Uterus (tissue), 2 donors: ENCODE measurements at regions not wholly inside any gene's neighbourhood (a gene's known extent, or its start where the extent isn't known, plus 50 kb on each side); places are given as distances from the start of the nearest gene placed in this dataset.

ENCODE experiments used
- POLR2A ChIP-seq, 2 donors: fragments of 450-650 bp; IDR thresholded peaks; one replicate each; pipeline ENCODE4 v1.6.1; 2016; ENCODE audit warnings: antibody characterized with exemption in 2 of 2, mild to moderate bottlenecking in 1 of 2, moderate library complexity in 1 of 2
- TF ChIP-seq, protein P1 (sequence below), 4 experiments: fragments of 200-600 bp in 2 of 4; fragments of 450-650 bp in 2 of 4; sonication (generic) in 2 of 4; IDR thresholded peaks; one replicate each; pipeline ENCODE4 v1.5.1; 2016 to 2019; ENCODE audit warnings: antibody characterized with exemption in 4 of 4, mild to moderate bottlenecking in 2 of 4, moderate library complexity in 1 of 4

DNA sequence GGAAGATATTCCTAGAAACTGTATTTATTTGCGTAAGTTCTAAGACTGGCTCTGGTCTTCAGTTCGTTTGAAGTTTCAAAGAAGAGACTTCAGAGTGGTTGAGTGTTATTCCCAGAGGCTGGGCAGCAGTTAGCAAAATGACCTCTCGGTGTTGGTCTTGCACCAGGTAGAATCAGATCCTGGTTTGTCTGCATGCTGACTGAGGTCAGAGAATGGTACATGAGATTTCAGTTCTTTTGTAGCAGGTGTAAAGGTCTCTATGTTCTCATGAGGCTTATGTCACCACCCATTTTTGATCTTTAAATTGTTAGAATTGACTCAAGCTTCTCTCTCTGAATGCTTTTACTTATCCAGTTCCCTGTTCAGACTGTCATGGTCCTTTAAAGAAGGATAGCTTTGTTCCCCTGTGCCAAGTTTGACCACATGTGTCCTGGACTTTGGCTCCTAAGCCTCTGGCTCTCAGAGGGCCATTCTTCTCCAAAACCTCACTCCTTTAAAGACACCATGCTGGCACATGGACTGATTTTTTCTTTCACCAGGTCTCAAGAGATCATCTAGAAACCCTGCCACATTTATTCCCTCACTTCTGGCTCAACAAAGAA lies 355.8 kb upstream of the BOD1L1 start:
- TF ChIP-seq, protein P1, sequence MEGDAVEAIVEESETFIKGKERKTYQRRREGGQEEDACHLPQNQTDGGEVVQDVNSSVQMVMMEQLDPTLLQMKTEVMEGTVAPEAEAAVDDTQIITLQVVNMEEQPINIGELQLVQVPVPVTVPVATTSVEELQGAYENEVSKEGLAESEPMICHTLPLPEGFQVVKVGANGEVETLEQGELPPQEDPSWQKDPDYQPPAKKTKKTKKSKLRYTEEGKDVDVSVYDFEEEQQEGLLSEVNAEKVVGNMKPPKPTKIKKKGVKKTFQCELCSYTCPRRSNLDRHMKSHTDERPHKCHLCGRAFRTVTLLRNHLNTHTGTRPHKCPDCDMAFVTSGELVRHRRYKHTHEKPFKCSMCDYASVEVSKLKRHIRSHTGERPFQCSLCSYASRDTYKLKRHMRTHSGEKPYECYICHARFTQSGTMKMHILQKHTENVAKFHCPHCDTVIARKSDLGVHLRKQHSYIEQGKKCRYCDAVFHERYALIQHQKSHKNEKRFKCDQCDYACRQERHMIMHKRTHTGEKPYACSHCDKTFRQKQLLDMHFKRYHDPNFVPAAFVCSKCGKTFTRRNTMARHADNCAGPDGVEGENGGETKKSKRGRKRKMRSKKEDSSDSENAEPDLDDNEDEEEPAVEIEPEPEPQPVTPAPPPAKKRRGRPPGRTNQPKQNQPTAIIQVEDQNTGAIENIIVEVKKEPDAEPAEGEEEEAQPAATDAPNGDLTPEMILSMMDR (IDR thresholded peaks at IDR 0.05), result no peak
- no peak for TF ChIP-seq POLR2A (IDR thresholded peaks at IDR 0.05)
